ENCODE measurements at regions not wholly inside any gene's neighbourhood (a gene's known extent, or its start where the extent isn't known, plus 50 kb on each side); places are given as distances from the start of the nearest gene placed in this dataset.

DNA sequence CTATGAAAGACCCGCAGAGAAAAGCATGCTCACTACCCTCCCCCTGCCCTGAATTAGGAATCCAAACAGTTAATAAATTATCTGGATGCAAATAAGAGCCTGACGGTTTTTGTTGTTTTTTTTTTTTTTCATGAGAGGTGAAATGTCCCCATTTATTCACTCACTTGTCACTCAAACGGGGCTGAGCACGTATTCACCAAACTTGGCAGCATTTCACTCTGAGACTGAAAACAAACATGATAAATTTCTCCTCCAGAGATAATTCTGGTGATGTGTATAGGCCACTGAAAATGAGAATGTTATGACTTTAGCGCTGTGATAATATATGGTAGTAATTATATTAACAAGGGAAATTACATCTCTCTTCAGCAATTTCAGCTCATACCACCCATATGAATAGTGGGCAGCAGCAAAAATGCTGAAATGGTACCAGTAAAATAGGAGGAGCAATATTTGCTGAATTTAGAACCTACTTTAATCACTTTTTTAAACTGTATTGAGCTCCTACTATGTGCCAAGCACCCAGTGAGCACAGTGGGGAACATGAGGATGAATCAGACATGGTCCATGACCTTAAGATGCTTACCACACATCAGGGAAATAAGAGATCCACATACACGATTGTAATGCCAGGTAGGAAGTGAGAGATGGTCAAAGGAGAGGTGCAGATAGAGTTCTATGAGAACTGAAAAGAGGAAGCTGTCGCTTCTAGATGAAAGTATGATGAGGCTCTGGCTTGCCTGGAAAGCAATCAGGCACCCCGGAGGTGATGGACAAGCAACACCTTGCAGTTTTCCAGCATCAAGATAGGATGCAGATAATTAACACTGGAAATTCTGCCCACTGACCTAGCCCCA lies 286.5 kb upstream of the TMPO start:
- Histone ChIP-seq H3K4me1 (ENCODE audit: control insufficient read depth, insufficient read depth, low read length) (no peaks in the 10 kb centered on the region), H3K4me3 (ENCODE audit: low read depth, low read length) (no peak overlapping the region), H3K9ac (ENCODE audit: low read length) (no peak overlapping the region), H3K27ac (ENCODE audit: low read depth, low read length) (no peak overlapping the region), H3K36me3 (ENCODE audit: control insufficient read depth, insufficient read depth, low read length) (no peaks in the 10 kb centered on the region), H3K9me3 (ENCODE audit: control insufficient read depth, insufficient read depth, low read depth, low read length) (no peaks in the 10 kb centered on the region), H3K27me3 (ENCODE audit: control insufficient read depth, insufficient read depth, low read length) (no peaks in the 10 kb centered on the region)

DNA sequence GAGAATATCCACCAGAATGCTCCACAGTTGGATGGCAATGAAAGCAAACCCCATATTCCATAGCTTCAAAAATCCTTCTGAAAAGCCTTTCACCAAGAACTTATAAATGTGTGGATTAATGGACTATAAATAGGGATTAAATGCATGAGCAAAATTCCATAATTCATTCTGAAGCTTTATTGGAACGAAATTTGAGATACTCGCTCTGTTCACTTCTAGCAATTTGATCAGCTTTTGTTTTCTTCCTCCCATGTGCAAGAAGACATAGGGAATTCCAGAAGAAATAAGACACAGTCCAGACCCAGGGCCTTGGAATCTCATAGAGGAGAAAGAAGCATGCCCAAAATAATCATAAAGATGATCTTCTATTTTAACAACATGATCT lies 285.9 kb upstream of the TMPO start:
- H3K9ac ChIP-seq (ENCODE audit: low read length) = no peak overlapping the region
- H3K9me3 ChIP-seq (ENCODE audit: control insufficient read depth, insufficient read depth, low read depth, low read length) = no peaks in the 10 kb centered on the region
- H3K36me3 ChIP-seq (ENCODE audit: control insufficient read depth, insufficient read depth, low read length) = no peaks in the 10 kb centered on the region
- H3K4me3 ChIP-seq (ENCODE audit: low read depth, low read length) = no peak overlapping the region
- H3K27me3 ChIP-seq (ENCODE audit: control insufficient read depth, insufficient read depth, low read length) = no peaks in the 10 kb centered on the region
- no peaks in the 10 kb centered on the region for H3K4me1 ChIP-seq (ENCODE audit: control insufficient read depth, insufficient read depth, low read length)
- H3K27ac ChIP-seq (ENCODE audit: low read depth, low read length) = no peak overlapping the region

DNA sequence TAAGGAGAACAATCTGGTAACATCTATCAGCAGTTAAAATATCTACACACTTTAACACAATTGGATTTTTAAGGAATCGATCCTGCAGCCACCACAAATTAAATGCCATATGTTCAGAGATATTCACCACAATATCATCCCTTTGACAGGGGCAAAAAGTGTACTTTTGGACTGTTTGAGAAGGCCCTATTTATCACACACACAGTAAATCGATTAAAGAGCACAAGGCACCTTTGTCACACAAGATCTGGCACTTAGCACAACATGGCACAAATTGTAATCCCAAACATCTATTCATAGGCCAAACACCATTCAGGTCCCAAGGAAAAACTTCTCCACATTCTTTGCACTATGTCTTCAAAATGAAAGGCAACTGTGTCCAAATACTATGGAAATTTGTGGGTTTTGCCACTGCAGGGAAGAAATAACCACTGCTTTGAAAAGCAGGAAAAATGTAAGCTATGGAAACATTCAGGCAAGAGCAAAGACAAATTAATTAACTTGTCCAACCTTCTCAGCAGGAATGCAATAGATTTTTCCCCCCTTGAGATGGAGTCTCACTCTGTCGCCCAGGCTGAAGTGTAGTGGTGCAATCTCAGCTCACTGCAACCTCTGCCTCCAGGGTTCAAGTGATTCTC lies 282.5 kb upstream of the TMPO start:
- Histone ChIP-seq H3K4me1 (ENCODE audit: control insufficient read depth, insufficient read depth, low read length) (no peaks in the 10 kb centered on the region), H3K36me3 (ENCODE audit: control insufficient read depth, insufficient read depth, low read length) (no peaks in the 10 kb centered on the region), H3K9ac (ENCODE audit: low read length) (no peak overlapping the region), H3K27ac (ENCODE audit: low read depth, low read length) (no peak overlapping the region), H3K27me3 (ENCODE audit: control insufficient read depth, insufficient read depth, low read length) (no peaks in the 10 kb centered on the region), H3K4me3 (ENCODE audit: low read depth, low read length) (no peak overlapping the region), H3K9me3 (ENCODE audit: control insufficient read depth, insufficient read depth, low read depth, low read length) (no peaks in the 10 kb centered on the region)

DNA sequence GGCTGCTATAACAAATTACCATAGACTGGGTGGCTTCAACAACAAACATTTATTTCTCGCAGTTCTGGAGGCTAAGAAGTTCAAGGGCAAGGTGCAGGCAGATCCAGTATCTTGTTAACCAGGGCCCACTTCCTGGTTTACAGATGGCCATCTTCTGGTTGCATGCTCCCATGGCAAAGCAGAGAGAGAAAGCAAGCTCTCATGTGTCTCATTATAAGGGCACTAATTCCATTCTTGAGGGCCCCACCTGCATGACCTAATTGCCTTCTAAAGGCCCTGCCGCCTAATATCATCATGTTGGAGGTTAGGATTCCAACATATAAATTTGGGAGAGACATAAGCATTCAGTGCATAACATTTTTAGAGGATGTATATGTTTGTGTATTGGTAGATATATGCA lies 280.1 kb upstream of the TMPO start:
- H3K4me1 ChIP-seq (ENCODE audit: control insufficient read depth, insufficient read depth, low read length) = no peaks in the 10 kb centered on the region
- no peak overlapping the region for H3K27ac ChIP-seq (ENCODE audit: low read depth, low read length)
- H3K9ac ChIP-seq (ENCODE audit: low read length) = no peak overlapping the region
- no peaks in the 10 kb centered on the region for H3K27me3 ChIP-seq (ENCODE audit: control insufficient read depth, insufficient read depth, low read length)
- no peaks in the 10 kb centered on the region for H3K36me3 ChIP-seq (ENCODE audit: control insufficient read depth, insufficient read depth, low read length)
- no peak overlapping the region for H3K4me3 ChIP-seq (ENCODE audit: low read depth, low read length)
- no peaks in the 10 kb centered on the region for H3K9me3 ChIP-seq (ENCODE audit: control insufficient read depth, insufficient read depth, low read depth, low read length)

DNA sequence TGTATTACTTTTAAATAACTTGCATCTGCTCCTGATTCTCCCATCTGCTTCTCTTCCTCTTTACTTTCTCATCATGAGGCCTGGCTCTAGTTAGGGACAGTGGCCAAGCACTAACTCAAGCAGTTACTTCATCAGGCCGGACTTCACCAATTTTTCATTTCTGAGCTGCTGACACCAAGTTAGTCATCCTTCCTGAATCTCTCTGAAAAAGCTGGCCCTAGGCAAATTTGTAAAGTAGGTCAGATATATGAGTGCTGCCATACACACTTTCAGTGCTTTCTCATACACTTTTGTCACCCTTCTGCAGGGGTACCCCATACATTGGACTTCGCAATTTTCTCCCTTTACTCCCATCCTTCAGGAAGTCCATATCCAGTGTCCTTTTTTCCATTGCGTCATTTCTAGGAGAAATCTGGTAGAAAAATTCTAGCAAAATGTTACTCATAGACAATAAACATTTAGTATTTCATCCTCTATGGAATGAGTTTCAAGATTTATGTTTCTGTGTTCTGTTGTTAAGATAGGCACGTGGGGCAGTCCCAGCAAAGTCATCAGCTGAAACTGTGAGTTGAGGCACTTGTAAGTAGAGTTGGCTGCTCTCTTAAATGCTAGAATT lies 276.8 kb upstream of the TMPO start:
- no peak overlapping the region for H3K9ac ChIP-seq (ENCODE audit: low read length)
- H3K9me3 ChIP-seq (ENCODE audit: control insufficient read depth, insufficient read depth, low read depth, low read length) = no peaks in the 10 kb centered on the region
- no peaks in the 10 kb centered on the region for H3K27me3 ChIP-seq (ENCODE audit: control insufficient read depth, insufficient read depth, low read length)
- H3K27ac ChIP-seq (ENCODE audit: low read depth, low read length) = no peak overlapping the region
- H3K36me3 ChIP-seq (ENCODE audit: control insufficient read depth, insufficient read depth, low read length) = no peaks in the 10 kb centered on the region
- no peak overlapping the region for H3K4me3 ChIP-seq (ENCODE audit: low read depth, low read length)
- H3K4me1 ChIP-seq (ENCODE audit: control insufficient read depth, insufficient read depth, low read length) = no peaks in the 10 kb centered on the region

DNA sequence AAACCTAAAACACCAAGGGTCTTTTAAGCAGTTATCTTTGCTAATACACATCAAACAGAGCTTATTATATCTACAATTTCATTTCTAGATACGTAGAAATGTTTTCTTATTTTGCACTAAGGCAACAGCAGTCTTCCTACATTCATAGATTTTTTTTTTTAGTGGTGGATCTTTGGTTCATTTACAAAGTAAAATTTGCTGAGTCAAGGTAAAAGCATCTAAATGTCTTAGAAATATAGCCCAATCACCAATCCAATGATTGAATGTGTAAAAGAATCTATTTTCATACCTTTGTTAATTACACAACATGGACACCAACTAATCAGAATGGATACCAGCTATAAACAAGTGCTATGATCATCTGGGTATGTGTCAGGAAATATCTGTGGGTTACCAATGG lies 272.2 kb upstream of the TMPO start:
- Histone ChIP-seq H3K27ac (ENCODE audit: low read depth, low read length) (no peak overlapping the region), H3K36me3 (ENCODE audit: control insufficient read depth, insufficient read depth, low read length) (no peaks in the 10 kb centered on the region), H3K27me3 (ENCODE audit: control insufficient read depth, insufficient read depth, low read length) (no peaks in the 10 kb centered on the region), H3K4me3 (ENCODE audit: low read depth, low read length) (no peak overlapping the region), H3K4me1 (ENCODE audit: control insufficient read depth, insufficient read depth, low read length) (no peaks in the 10 kb centered on the region), H3K9ac (ENCODE audit: low read length) (no peak overlapping the region), H3K9me3 (ENCODE audit: control insufficient read depth, insufficient read depth, low read depth, low read length) (no peaks in the 10 kb centered on the region)

DNA sequence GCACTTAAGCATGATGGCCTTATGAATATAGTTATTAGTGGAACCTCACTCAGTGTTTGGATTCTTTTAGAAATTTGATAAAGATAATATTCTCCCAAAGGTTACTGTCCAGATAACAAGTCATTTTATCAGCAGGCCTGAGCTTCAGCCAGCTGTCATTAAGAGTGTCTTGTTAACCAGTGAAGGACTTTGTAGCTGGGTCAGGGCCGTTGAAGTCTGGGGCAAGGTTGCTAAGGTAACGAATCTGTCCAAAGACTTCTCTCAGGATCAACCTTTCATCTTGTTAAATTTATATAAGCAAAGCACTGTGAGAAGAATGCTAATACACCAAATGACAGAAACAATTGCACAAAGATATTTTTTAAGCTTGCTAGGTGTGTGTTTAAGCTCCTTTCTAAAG lies 271.3 kb upstream of the TMPO start:
- Histone ChIP-seq H3K9me3 (ENCODE audit: control insufficient read depth, insufficient read depth, low read depth, low read length) (no peaks in the 10 kb centered on the region), H3K4me3 (ENCODE audit: low read depth, low read length) (no peak overlapping the region), H3K36me3 (ENCODE audit: control insufficient read depth, insufficient read depth, low read length) (no peaks in the 10 kb centered on the region), H3K4me1 (ENCODE audit: control insufficient read depth, insufficient read depth, low read length) (no peaks in the 10 kb centered on the region), H3K9ac (ENCODE audit: low read length) (no peak overlapping the region), H3K27ac (ENCODE audit: low read depth, low read length) (no peak overlapping the region), H3K27me3 (ENCODE audit: control insufficient read depth, insufficient read depth, low read length) (no peaks in the 10 kb centered on the region)

DNA sequence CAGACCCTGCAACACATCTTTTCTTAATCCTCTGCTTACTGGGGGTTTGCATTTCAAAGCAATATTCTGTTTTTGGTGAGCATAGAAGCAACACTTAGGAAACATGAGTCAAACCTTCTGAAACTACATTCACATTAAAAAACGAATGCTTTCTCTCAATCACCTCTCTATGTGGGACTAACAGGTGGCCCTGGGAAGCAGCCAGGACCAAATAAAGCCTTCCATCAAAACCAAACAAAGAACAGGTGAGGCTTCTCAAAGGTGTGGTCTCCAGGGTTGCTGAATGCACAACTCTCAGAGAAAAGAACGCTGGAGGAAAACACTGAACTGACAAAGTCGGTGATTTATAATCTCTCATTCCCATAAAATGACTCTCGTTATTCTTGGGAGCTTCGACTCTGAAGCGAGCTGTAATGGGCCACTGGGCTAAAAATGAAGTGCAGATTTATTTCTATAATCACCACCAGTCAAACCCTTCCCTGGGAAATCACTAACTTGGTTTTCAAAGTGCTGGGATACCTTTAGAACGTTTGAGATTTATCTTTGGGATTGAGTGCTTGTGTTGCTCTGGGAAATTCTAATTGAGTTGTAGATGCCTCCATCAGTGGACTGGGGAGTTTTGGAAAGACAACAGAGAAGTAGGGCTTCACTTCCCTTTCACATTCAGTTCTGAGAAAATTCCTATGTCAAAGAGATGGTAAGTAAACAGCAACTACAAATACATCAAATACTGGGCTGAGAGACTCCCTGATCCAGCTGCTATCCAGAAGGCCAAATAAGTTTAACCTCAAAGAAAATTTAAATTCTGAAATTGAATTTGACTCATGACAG lies 262.0 kb upstream of the TMPO start:
- H3K36me3 ChIP-seq (ENCODE audit: control insufficient read depth, insufficient read depth, low read length) = no peaks in the 10 kb centered on the region
- H3K27me3 ChIP-seq (ENCODE audit: control insufficient read depth, insufficient read depth, low read length) = no peaks in the 10 kb centered on the region
- no peak overlapping the region for H3K9ac ChIP-seq (ENCODE audit: low read length)
- no peak overlapping the region for H3K27ac ChIP-seq (ENCODE audit: low read depth, low read length)
- no peak overlapping the region for H3K4me3 ChIP-seq (ENCODE audit: low read depth, low read length)
- H3K9me3 ChIP-seq (ENCODE audit: control insufficient read depth, insufficient read depth, low read depth, low read length) = no peaks in the 10 kb centered on the region
- peaks cover 8% of the 10 kb centered on the region; the same call in 1 of the 2 replicates for H3K4me1 ChIP-seq (ENCODE audit: control insufficient read depth, insufficient read depth, low read length)

DNA sequence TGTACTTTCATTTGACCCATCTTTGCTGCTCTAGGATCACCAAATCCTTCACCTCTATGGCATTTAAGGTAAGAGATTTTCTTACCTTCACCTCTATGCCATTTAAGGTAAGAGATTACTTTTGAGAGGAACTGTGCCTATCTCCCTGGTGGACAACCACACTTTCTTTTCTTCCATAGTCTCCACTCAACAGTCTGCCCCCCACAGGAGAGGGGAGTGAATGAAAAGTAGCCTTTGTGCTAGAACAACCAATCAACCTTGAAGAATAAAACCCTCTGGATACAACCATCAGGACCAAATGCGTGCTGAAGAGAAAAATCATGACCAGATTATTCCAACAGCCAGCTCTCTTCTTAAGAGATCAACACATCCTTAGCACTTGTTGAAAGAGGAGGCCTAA lies 258.6 kb upstream of the TMPO start:
- no peak overlapping the region for H3K4me3 ChIP-seq (ENCODE audit: low read depth, low read length)
- H3K27ac ChIP-seq (ENCODE audit: low read depth, low read length) = no peak overlapping the region
- H3K36me3 ChIP-seq (ENCODE audit: control insufficient read depth, insufficient read depth, low read length) = no peaks in the 10 kb centered on the region
- peaks cover 8% of the 10 kb centered on the region; the same call in 1 of the 2 replicates for H3K4me1 ChIP-seq (ENCODE audit: control insufficient read depth, insufficient read depth, low read length)
- H3K9me3 ChIP-seq (ENCODE audit: control insufficient read depth, insufficient read depth, low read depth, low read length) = no peaks in the 10 kb centered on the region
- no peaks in the 10 kb centered on the region for H3K27me3 ChIP-seq (ENCODE audit: control insufficient read depth, insufficient read depth, low read length)
- H3K9ac ChIP-seq (ENCODE audit: low read length) = no peak overlapping the region

DNA sequence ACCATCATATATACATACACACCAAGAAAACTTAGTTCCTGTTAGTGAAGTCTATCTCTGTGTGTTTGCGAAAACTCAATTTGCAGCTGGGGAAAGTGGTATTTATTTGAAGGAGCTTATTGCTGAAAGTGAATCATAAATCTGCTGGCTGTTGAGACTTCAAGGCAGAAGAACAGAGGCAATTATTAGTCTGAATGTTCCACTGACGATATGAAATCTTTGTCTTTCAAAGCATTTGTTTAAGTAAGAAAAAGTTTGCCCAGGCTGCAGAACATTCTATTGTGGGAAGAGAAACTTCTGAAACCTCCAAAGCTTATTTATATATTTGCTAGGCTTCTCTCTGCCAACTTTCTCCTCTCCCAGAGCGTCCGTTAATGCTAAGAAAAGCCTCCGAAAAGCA lies 255.7 kb upstream of the TMPO start:
- Histone ChIP-seq H3K27me3 (ENCODE audit: control insufficient read depth, insufficient read depth, low read length) (no peaks in the 10 kb centered on the region), H3K4me3 (ENCODE audit: low read depth, low read length) (no peak overlapping the region), H3K4me1 (ENCODE audit: control insufficient read depth, insufficient read depth, low read length) (peaks cover 4% of the 10 kb centered on the region; the same call in 1 of the 2 replicates), H3K9me3 (ENCODE audit: control insufficient read depth, insufficient read depth, low read depth, low read length) (no peaks in the 10 kb centered on the region), H3K27ac (ENCODE audit: low read depth, low read length) (no peak overlapping the region), H3K36me3 (ENCODE audit: control insufficient read depth, insufficient read depth, low read length) (no peaks in the 10 kb centered on the region), H3K9ac (ENCODE audit: low read length) (no peak overlapping the region)
